ENCODE measurements at regions not wholly inside any gene's neighbourhood (a gene's known extent, or its start where the extent isn't known, plus 50 kb on each side); places are given as distances from the start of the nearest gene placed in this dataset.

DNA sequence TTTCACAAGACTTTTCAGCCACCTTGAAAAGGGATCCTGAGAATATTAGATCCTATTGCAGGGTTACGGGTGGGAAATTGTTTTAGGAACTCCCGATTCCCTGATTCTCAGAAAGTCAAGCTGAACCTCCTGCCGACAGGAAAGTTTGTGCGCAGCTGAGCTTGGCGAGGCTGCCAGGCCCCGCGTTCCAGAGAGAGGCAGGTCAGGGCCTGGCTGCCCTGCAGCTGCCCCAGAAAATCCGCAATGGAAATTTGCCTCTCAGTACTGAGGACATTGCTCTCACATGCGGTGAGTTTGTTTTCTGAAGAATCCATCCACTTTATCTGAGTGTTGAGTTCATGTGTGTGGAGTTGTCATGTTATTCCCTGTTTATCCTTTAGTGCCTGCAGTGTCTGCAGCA is 144.2 kb downstream of the RTP5 start:
- TF ChIP-seq, protein P1, sequence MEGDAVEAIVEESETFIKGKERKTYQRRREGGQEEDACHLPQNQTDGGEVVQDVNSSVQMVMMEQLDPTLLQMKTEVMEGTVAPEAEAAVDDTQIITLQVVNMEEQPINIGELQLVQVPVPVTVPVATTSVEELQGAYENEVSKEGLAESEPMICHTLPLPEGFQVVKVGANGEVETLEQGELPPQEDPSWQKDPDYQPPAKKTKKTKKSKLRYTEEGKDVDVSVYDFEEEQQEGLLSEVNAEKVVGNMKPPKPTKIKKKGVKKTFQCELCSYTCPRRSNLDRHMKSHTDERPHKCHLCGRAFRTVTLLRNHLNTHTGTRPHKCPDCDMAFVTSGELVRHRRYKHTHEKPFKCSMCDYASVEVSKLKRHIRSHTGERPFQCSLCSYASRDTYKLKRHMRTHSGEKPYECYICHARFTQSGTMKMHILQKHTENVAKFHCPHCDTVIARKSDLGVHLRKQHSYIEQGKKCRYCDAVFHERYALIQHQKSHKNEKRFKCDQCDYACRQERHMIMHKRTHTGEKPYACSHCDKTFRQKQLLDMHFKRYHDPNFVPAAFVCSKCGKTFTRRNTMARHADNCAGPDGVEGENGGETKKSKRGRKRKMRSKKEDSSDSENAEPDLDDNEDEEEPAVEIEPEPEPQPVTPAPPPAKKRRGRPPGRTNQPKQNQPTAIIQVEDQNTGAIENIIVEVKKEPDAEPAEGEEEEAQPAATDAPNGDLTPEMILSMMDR (IDR thresholded peaks at IDR 0.05) = no peak
- no peak for TF ChIP-seq POLR2A (IDR thresholded peaks at IDR 0.05)

Measured in adrenal gland (tissue), 5 donors.